Gastrocnemius medialis (tissue), 4 donors: ENCODE measurements at regions not wholly inside any gene's neighbourhood (a gene's known extent, or its start where the extent isn't known, plus 50 kb on each side); places are given as distances from the start of the nearest gene placed in this dataset.

ENCODE experiments used
- CTCF ChIP-seq, 5 experiments: fragments of 450-650 bp in 3 of 5; fragments of 200-600 bp in 2 of 5; sonication (generic) in 2 of 5; IDR thresholded peaks in 4 of 5; conservative IDR thresholded peaks in 1 of 5; 1 replicate in 4 of 5; 2 replicates in 1 of 5; pipeline ENCODE4 v1.5.1; 2016 to 2019; ENCODE audit warnings: antibody characterized with exemption in 5 of 5, mild to moderate bottlenecking in 3 of 5, moderate library complexity in 3 of 5
- POLR2A ChIP-seq, 2 donors: fragments of 450-650 bp; IDR thresholded peaks; one replicate each; pipeline ENCODE4 v1.6.1; 2017; ENCODE audit warnings: antibody characterized with exemption in 2 of 2, mild to moderate bottlenecking in 2 of 2, moderate library complexity in 2 of 2

GRCh38 chr15:92268900-92269299 is 124.8 kb upstream of the ST8SIA2 start:
- TF ChIP-seq POLR2A (IDR thresholded peaks at IDR 0.05) (no peak), CTCF (IDR thresholded peaks at IDR 0.05 in 4 of 5, conservative IDR thresholded peaks at IDR 0.05 in 1 of 5) (no peak)
